NCI-H1694 treated with DMSO at 0.1 percent for 48 hours (cell line): ENCODE measurements at regions not wholly inside any gene's neighbourhood (a gene's known extent, or its start where the extent isn't known, plus 50 kb on each side); places are given as distances from the start of the nearest gene placed in this dataset.
A peak's percentile ranks its signal among the peaks of the same experiment; 100 is the strongest.

ENCODE experiments used
- DNase-seq: peaks from one replicate; lab custom pipeline; 2025; lab: John Stamatoyannopoulos, UW

DNA sequence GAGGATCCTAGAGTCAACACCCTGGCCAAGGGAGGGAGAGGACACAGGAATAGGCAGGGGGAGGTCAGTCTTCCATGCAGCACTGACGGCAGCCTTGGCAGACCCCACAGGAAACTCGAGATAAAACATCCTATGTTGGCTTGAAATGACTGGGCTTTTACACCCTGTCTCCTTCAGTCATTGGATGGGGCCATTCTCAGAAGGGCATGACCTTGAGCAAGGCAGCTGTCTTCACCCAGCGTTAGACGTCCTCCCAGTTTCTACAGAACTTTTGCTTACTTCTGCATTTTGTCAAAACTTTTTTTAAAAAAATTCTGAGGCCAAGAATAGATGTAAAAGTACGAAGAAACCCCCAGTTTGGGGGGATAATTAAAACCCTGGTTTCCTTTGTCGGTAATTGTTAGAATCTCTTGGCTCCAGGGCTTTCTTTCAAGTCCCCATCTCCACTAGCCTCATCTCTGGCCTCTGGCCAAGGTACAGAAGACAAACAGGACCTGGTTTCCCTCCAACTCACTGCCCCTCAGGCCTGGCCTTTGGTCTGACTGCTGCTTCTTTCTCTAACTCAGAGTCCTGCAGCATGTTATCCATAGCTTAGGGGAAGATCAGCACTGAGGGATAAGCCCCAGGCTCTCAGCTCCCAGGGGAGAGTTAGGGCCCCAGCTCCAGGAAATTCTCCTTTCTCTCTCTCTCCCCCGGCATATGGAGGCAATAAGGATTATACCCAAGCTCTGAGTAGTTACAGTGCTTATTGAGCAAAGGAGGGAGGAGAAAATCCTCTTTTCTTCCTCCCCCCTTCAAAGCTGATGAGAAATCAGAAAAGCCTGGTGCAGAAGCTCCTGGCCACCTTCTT, 51.6 kb upstream of the KCND3 start:
- no peak for DNase-seq

DNA sequence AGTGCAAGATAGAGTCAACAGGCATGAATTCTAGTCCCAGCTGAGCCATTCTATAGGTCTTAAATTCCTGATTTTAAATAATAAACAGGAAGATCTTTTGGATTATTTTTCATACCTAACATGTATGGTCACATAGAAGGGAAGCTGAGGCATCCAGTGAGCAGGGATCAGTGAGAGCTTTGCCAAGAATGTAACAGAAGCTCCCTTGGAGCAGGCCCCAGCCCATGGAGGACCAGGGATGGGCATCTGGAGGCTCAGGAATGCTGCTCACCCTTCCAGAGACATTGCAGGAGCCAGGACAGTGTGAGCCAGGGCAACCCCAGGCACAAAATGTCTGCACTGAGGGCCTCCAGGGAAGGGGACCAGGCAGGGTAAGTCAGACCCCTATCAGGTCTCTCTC, 54.4 kb upstream of the KCND3 start:
- no peak for DNase-seq

DNA sequence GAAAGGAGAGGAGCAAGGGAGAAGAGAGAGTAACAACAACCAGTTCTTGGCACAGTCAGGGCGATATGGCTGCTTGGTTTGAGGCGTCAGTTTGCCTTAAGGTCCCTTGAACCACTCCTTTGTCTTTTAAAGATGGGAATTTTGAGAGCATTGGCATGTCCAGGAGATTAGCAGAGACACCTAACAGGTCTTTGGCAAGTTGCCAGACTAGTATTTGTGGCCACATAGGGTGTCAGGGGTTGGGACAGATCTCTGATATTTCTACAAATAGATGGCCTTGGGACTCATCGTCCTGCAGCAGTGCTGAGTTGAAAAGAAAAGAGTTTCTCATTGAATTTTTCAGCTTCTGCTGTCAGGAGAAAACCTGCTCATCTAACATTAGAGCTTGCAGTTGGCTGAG, 55.3 kb upstream of the KCND3 start:
- DNase-seq, result no peak

DNA sequence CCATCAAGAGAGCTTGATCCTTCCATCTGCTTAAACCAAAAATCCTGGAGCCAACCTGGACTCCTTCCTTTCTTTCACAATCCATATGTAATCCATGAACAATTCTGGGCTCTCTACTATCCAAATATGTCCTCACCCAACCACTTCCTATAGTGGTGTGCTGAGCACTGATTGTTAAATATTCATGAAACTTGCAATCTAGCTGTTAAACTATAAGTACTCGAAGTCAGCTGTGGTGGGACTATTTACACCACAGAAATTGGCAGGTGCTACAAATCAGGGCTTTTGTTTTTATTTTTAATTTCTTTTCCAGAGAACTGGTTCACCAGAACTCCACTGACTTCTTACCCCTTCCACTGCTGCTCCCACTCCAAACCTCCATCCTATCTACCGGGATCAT, 57.2 kb upstream of the KCND3 start:
- no peak for DNase-seq

DNA sequence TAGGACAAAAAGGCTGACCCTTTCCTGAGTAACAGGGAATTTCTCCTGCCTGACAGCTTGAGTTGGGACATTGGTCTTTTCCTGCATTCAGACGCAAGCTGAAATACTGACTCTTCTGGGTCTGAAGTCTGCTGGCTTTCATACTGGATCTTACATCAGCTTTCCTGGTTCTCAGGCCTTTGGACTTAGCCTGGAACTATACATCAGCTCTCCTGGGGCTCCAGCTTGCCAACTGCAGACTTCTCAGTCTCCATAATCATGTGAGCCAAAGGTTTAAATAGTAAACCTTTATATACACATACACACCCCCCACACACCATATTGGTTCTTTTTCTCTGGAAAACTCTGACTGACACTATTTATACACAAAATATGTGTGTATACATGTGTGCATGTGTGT, 59.0 kb upstream of the KCND3 start:
- DNase-seq, result no peak

DNA sequence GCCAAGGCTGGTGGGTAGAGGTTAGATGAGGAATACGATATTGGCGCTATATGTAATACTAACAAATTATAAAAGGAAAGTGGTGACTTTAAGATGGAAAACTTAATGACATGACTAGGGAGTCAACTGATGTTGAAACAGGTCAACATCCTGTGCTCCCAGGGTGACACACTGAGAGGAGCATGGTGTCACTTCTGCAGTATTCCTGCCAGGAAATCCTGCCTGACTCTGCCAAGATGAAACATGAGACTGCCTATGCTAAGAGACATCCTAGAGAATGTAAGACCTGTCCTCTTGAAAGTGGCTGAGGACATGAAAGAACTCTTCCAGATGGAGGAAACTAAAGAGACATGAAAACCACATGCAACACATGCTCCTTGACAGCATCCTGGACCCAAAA, 65.0 kb upstream of the KCND3 start:
- DNase-seq, result no peak

DNA sequence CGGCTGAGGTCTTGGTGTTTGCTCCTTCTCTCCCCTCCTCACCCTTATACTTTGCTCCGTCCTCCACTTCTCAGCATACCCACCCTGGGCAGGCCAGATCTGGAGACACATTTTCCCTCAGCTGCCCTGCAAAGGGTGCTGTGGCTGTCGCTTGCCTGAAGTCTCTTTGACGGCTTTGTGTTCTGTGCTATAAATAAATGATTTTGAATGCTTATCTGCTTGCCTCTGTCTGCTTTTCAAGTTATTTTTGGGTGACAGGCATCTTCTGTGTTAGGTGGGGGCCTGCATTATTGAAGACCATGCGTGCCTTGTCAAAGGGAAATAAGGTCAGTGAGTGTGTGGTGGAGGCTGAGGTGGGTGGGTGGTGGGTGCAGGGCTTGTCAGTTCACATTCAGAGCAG, 66.9 kb upstream of the KCND3 start:
- DNase-seq, result no peak

DNA sequence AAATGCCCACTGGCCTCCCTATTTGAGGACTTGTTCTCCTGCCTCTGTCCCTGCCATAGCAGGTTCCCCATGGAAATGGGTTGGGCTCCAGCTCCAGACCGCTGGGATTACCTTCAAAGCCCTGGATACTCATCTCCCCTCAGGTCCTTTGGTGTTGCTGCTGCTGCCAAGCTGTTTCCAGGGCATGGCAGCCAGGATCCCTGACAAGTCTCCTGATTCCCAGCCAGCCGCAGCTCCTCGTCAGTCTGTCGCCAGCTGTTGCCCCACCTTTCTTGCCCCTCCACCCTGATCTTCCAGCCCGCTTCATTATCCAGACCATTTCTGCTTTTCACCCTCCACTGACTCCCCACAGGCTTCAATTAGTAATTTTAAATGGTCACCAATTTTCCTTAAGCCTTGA, 68.3 kb upstream of the KCND3 start:
- peak; percentile 3 for DNase-seq

DNA sequence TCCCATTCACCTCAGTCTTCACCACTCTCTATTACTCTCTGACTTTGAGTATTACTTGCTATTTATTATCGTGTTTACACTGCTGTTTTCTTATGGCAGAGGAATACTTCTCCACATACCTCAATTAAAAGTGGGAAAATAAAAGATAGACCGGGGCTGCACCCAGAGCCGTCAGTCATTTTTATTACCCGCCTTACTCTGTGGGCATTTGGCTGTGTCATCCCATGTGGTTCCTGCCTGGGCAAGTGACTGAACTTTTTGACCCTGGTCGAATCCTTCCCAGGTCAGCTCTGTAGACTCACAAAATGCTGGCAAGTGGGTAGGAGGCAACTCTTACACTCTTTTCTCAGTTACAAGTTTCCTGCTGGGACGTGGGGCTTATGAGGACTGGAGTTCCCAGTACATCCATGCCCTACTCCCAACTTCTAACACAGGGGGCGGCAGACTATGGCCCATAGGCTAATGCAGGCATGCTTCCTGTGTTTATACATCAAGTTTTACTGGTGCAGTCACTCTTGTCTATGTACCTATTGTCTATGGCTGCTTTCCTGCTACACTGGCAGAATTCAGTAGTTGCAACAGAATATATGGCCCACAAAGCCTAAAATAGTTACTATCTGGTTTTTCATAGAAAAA, 69.5 kb upstream of the KCND3 start:
- DNase-seq, result no peak

DNA sequence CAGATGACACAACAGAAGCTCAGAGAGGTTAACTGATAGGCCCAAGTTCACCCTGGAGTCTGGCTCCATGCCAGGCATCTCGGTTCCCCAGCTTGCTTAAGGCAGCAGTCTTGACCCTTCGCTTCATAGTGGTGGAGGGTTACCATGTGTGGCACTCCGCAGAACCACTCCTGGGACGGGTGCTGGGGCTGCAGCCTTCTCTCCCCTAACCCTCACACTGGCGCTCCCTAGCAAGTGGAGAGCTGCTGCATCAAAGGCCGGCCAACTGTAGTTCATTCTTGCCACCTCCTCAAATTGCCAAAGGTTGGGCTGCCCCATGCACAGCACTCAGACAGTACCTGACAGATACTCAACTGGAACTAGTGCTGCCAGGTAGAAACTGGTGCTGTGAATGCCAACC, 70.2 kb upstream of the KCND3 start:
- peak; percentile 10 for DNase-seq

DNA sequence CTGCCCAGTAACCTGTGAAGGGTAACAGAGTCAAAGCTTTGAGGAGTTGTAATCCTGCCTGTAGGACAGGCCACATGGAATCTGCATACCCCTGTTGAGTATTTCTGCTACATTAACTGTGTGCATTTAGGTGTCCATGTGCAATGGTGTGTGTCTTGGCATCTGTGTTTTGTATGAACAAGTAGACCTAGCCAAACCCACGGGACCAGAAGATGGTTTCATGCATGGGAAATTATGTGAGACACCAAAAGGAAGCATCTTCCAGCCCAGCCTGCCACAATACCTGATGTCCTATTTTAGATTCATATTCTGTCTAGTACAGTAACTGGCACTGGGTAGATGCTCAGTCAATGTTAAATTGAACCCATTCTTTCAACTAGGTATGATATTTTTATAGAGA, 70.8 kb upstream of the KCND3 start:
- DNase-seq, result peak; percentile 76

DNA sequence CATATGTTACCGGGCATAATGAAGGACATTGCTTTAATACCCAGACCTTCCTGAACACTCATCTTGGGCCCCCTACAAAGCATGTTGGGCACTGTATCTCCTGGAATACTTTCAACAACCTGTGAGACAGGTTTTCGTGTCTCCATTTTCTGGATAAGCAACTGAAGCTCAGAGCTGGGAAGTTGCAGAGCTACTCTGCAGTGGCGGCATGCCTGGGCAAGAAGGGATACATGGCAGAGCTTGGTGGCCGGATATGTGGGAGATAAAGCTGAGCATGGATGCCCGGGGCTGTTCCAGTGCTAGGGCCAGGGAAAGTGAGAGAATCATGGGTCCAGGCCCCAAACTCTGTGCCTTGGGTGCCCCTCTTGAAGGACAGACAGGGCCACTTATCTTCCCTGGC, 71.6 kb upstream of the KCND3 start:
- no peak for DNase-seq

DNA sequence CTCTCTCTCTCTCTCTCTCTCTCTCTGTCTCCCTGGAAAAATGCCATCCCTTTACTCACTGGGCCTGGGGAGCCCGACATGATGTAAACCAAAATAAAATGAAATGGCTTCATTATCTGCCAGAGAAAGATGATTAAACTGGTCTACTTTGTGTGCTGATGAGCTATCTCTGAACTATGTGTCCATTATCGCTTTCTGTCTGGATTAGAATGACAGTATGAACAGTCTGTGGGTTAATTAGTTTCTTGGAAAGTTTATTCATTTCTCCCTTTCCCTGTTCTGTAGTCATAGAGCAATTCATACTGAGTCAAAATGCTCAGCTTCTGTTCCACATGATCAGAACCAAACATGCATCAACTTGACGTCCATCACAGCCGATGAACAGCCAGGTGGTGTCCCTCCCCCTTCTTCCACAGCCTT, 72.4 kb upstream of the KCND3 start:
- DNase-seq, result peak; percentile 33

DNA sequence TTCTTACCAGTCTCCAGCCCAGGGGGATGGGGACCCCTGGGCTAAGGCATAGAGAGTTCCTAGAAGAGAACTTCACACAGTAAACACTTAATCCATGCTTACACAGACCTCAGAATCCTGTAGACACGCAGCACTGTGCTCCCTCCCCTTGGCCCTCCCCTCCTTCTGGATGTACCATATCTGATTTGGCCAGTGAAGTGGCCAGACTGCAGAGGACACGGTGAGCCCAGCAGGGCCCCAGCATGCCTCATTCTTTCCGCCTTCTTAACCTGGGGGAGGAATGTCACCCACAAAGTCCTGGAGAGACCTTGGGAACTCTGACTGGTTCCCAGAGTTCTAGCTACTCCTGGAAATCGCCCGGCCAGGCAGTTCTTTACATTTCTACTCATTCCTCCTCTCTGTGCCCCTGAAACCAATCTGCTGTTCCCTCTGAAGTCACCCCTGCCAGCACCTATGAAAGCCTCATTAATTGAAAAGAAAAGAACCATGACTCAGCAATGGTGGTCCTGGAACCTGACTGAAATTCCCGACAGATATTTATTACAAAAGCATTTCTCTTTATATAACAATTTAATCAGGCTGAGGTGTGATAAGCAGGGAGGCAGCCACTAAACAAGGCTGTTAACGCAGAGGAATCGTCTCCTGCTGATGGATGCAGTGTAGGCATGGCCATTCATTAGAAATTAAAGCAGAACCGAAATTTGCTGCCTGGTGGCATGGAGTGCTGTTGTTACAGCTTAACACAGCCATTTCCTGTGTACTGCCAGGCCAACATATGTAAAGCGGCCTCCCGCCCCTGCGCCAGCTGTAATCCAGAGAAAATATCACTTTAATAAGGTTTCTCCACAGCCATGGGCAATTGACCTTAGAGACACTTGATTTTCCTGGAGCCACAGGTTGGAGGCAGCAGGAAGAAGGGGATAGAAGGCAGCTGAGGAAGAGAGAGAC, 74.6 kb upstream of the KCND3 start:
- DNase-seq, result no peak

DNA sequence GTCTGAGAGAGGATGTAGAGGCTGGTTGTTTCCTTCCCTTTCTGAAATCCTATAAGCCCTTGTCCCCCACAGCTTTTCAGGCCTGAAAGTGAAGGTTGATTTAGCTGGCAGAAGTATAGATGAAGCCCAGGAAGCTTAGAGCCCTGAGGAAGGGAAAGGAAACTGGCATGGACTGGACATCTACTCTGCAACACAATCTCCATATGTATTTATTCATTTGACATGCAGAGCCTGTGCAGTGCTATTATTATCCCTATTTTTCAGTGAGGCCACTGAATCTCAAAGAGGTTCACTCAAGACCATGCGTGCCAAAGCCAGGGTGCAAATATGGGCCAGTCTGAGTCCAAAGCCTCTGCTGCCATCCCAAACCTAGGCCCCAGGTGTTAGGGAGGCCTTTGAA, 78.5 kb upstream of the KCND3 start:
- no peak for DNase-seq

DNA sequence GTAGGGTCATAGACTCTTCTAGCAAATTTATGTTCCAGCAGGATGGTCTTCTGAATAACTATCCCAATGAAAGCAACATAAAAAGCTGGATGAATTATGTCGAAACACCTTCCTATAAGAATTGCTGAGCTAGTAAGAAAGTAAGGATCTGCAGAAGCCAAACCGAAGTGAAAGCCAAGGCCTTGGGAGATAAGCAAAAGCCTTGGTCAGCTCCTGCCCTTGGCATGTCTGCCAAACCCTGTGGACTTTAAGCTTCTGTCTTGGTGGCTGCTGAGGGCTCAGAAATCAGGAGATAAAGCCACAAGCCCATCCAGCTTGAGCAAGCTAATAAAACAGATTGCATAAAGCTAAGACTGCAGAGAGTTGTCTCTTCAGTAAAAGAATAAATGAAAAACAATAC, 81.2 kb upstream of the KCND3 start:
- DNase-seq, result no peak

DNA sequence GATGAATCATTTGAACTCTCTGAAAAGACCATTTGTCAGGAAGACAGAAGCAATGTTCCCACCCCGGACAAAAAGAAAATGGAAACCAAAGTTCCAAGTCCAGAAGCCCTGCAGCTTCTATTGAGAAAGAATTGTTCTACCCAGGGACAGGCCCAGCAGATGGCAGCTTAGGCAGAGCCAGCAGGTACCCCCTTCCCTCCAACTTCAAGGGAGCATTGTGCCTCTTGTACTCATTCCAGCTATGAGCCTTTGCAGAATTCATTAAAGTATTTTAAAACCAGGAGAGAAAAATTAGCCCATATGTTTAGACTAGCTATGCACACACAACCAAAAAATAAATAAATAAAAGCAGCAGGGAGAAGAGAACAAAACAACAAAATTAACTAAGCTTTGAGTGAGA, 85.2 kb upstream of the KCND3 start:
- no peak for DNase-seq

DNA sequence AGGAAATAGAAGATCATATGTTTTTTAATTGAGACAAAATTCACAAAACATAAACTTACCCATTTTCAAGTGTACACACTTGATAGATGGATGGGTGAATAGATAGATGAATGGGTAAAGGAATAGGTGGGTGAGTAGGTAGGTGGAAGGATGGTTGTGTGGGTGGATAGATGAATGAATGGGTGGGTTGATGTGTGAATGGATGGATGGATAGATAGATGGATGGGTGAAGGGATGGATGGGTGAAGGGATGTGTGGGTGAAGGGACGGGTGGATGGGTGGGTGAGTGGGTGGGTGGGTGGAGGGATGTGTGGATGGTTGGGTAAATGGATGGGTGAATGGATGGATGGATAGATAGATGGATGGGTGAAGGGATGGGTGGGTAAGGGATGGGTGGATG, 86.1 kb upstream of the KCND3 start:
- DNase-seq, result no peak

DNA sequence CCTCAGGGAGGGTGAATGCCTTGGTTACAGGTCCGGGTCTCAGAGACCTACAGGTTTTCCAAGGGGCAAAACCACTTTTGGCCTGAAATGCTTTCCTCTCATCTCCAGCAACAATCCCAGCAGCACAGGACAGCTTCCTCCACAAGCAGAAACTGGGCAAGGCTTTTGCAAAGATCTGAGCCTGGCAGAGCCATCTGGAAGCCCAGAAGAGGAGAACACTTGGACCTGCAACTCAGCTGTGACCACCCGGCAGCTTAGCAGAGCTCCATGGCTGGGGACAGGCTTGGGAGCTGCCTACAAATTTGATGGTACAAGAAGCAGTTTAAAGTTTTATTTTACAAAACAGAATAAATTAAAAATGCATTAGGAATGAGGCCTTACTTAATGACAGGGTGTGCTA, 90.0 kb upstream of the KCND3 start:
- no peak for DNase-seq

DNA sequence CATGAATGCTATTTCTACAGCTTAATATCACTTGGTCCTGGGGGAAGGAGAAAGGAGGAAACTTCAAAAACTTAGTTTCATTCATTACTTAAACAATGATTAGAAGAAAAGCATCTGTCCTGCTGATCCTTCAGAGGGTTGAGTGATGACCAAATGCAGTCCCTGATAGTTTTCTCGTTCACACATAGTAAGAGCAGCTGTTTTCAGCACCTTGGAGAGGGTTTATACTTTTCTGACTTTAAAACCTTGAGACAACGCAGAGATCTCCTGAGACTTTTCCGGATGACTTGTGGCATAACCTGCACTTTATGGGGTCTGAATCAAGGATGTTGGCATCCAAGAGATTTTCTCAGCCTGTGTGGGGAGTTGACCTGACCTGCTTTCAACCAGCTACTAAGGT, 94.0 kb upstream of the KCND3 start:
- DNase-seq, result no peak

DNA sequence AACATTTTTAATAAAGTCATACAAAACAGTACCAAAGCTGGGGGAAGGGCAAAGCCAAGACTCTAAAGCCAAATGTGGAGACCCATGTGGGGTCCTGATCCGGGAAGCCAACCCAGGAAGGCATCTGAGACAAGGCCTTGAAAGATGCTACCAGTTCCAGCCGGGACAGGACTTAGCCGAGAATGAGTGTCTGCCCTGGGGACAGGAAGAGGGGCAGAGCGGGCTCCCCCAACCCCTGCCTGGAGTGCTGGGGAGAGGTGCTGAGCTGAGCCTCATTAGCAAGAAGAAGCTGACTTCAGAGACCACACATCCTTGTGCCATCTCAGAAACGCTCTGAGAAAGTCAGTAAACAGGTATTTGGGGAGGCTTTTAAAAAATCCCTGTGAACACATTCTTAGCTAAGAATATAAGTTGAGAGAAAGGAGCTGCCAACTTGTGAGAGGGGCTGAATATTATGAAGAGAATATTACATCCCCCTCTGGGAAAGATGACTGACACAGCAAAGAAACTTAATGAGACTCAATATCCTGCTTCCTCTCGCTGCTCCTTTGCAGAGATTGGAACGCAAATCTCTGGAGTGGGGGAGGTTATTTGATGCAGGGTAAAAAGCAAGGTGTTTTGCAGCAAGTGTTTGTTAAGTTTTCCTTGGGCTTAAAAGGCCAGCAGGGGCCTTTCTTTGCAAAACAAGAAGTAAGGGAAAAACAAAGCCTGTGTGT, 103.3 kb upstream of the KCND3 start:
- no peak for DNase-seq

DNA sequence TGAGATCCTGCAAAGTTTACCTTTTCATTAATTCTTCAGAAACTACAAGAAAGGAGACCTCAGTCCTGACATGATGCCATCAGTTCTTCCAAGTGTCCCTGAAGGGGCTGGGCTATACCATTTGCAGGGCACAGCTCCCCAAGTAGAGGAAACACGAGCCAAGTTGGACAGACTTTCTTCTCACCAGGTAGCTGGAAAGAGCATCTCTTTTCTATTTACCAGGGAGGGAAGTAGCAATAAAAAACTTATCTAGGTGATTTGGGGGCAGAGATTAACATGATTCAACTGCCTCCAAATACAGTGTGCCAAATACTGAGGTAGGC, 103.9 kb upstream of the KCND3 start:
- DNase-seq, result no peak
